ENCODE measurements at regions not wholly inside any gene's neighbourhood (a gene's known extent, or its start where the extent isn't known, plus 50 kb on each side); places are given as distances from the start of the nearest gene placed in this dataset.

GRCh38 chr1:239955431-239955830 is 136.3 kb upstream of the FMN2 start:
- TF ChIP-seq CTCF (optimal IDR thresholded peaks at IDR 0.05 in 1 of 3, IDR thresholded peaks at IDR 0.05 in 1 of 3, conservative IDR thresholded peaks at IDR 0.05 in 1 of 3; ENCODE audit: extremely low read depth in 1 of 3, insufficient read depth in 2 of 3, low read length in 3 of 3) (no peak), EZH2 (IDR thresholded peaks at IDR 0.05; ENCODE audit: low read length) (no peak)

Data from keratinocyte (primary cell).